Lower lobe of right lung (tissue), 2 donors: ENCODE measurements at regions not wholly inside any gene's neighbourhood (a gene's known extent, or its start where the extent isn't known, plus 50 kb on each side); places are given as distances from the start of the nearest gene placed in this dataset.
"Not testable (repeated sequence)": the region's sequence is repeated elsewhere in the genome, so short reads cannot be mapped to it uniquely, and the experiment has no call there.

ENCODE experiments used
- ATAC-seq, 2 donors: fragments of 200-7000 bp; cut with Tn5 transposase; one replicate each; pipeline ENCODE4 v1.9.1; 2020 to 2022; ENCODE audit warnings: mild to moderate bottlenecking in 2 of 2, moderate library complexity in 2 of 2
- DNase-seq: peaks from one replicate; pipeline ENCODE4 v3.0.0-alpha.2; 2020
- H3K27ac ChIP-seq: fragments of 200-600 bp; one replicate; pipeline ENCODE4 v1.8.0; 2022
- H3K27me3 ChIP-seq: fragments of 200-600 bp; one replicate; pipeline ENCODE4 v1.8.0; 2022; ENCODE audit warnings: low read depth
- H3K36me3 ChIP-seq: fragments of 200-600 bp; one replicate; pipeline ENCODE4 v1.8.0; 2022; ENCODE audit warnings: mild to moderate bottlenecking
- H3K4me1 ChIP-seq: fragments of 200-600 bp; one replicate; pipeline ENCODE4 v1.8.0; 2022
- H3K4me3 ChIP-seq: fragments of 200-600 bp; one replicate; pipeline ENCODE4 v1.8.0; 2022; ENCODE audit warnings: mild to moderate bottlenecking
- H3K9me3 ChIP-seq: fragments of 200-600 bp; one replicate; pipeline ENCODE4 v1.8.0; 2022
- intact Hi-C: fragments of 100-400 bp; cut with DNase I; formaldehyde crosslinking; loops from one replicate; pipeline ENCODE4 v1.11.0; 2022
- TF ChIP-seq, protein P1 (sequence below): fragments of 200-600 bp; IDR thresholded peaks from one replicate; pipeline ENCODE4 v1.8.0; 2022; ENCODE audit warnings: antibody characterized with exemption, mild to moderate bottlenecking
- donor health status: DM: no; HTN: yes; CAD: no; lungs with severe emphysema.

DNA sequence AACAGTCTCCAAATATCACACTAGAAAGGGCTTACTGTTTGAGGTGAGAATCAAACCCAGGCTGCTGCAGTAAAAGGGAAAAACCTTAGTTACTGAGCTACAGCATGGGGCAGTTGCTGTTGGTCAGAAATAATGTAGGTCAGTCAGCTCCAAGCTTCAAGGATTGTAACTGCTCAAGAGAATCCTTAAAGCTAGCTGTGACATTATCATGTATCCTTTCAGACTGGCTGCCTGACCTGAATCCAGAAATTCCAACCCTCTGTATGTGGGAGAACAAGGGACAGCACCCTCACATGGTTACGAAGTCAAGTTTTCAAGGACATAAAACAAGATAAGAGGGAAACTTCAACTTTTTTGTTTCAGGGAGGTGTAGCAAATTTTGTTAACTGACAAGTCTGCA lies 365.9 kb upstream of the NPAP1 start:
- H3K4me3 ChIP-seq, H3K27ac ChIP-seq, H3K36me3 ChIP-seq, intact Hi-C loops, ATAC-seq, H3K9me3 ChIP-seq, DNase-seq, H3K27me3 ChIP-seq, H3K4me1 ChIP-seq: not testable (repeated sequence)

DNA sequence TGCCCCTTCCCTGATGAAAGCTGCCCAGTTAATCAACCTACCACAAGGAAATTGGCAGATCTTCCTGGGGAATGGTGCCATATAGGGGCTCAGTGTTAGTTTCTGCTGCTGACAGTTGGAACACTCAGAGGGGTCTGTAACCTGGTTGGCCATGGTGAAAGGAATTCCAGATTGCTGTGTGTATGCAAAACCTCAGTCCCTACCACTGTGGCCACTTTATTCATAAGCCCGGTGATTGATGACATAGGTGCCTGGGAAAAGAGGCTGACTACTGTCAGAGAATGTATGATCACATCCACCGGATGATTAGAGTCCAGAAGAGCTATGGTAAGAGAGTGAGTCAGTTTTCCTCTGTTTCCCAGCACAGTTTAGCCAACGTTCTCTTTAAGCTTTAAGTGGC lies 363.9 kb upstream of the NPAP1 start:
- H3K4me3 ChIP-seq, DNase-seq, H3K4me1 ChIP-seq, ATAC-seq, H3K27ac ChIP-seq, H3K36me3 ChIP-seq, H3K9me3 ChIP-seq, intact Hi-C loops, H3K27me3 ChIP-seq: not testable (repeated sequence)

DNA sequence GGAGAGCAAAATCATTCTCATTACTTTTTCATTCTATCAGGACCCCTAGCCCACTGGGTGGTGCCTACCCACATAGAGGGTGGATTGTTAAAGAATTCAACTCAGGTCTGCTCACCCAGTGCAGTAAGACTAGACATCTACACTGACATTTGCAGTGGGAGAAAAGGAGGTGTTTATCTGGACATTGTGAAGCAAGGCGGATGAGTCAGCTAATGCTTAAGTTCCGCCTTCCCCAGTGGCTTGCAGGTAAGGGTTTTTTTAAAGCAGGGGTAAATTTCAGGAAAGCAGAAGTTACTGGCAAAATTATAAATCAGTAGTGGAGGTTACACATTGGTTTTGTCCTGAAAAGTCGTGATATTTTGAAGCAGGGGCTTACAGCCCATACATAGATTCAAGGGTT lies 359.2 kb upstream of the NPAP1 start:
- not testable (repeated sequence) for H3K27ac ChIP-seq

DNA sequence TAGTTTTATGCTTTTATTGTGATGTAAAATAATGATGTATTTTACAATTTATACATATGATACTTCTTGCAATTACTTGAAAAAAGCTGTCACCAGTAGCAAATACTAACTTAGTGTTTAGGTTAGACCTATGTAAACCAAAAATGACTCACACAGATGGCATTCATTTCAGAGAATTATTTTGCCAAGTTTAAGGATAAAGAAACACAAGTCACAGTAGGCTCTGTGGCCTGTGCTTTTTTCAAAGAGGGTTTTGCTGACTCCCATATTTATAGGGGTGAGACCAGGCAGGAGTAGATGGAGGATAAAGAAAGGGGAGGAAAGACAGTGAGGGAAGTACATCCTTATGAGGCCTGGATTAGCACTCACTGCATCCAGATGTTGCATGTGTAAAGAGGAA lies 356.6 kb upstream of the NPAP1 start:
- H3K4me3 ChIP-seq: no peak overlapping the region
- H3K36me3 ChIP-seq: no peaks in the 10 kb centered on the region
- ATAC-seq: no peak
- H3K27me3 ChIP-seq: no peaks in the 10 kb centered on the region
- no peaks in the 10 kb centered on the region for H3K9me3 ChIP-seq
- no peaks in the 10 kb centered on the region for H3K4me1 ChIP-seq
- intact Hi-C loops: no loop called here
- TF ChIP-seq, protein P1, sequence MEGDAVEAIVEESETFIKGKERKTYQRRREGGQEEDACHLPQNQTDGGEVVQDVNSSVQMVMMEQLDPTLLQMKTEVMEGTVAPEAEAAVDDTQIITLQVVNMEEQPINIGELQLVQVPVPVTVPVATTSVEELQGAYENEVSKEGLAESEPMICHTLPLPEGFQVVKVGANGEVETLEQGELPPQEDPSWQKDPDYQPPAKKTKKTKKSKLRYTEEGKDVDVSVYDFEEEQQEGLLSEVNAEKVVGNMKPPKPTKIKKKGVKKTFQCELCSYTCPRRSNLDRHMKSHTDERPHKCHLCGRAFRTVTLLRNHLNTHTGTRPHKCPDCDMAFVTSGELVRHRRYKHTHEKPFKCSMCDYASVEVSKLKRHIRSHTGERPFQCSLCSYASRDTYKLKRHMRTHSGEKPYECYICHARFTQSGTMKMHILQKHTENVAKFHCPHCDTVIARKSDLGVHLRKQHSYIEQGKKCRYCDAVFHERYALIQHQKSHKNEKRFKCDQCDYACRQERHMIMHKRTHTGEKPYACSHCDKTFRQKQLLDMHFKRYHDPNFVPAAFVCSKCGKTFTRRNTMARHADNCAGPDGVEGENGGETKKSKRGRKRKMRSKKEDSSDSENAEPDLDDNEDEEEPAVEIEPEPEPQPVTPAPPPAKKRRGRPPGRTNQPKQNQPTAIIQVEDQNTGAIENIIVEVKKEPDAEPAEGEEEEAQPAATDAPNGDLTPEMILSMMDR: no peak
- DNase-seq: no peak
- no peak overlapping the region for H3K27ac ChIP-seq

More for the DNA sequence above, 359.2 kb upstream of the NPAP1 start:
- intact Hi-C loops, DNase-seq, H3K4me3 ChIP-seq, ATAC-seq, H3K36me3 ChIP-seq, H3K4me1 ChIP-seq, H3K9me3 ChIP-seq, H3K27me3 ChIP-seq: not testable (repeated sequence)

DNA sequence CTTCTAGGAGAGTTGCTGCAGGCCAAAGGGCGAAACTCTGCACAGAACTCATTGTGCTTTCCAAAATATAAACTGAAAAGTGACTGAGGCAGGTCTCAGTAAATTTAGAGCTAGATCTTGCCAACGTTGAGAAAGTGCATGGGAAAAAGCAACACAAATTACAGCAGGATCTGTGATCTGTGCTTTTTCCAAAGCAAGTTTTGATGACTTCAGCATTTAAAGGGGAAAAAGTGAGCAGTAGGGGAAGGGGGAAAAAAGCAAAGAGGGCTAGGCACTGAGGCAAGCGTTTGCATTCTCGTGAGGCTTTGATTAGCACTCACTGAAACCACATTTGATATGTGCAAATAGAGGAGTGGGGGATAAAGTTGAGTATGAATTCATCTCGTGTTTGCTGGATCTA lies 351.5 kb upstream of the NPAP1 start:
- DNase-seq, intact Hi-C loops: not testable (repeated sequence)

DNA sequence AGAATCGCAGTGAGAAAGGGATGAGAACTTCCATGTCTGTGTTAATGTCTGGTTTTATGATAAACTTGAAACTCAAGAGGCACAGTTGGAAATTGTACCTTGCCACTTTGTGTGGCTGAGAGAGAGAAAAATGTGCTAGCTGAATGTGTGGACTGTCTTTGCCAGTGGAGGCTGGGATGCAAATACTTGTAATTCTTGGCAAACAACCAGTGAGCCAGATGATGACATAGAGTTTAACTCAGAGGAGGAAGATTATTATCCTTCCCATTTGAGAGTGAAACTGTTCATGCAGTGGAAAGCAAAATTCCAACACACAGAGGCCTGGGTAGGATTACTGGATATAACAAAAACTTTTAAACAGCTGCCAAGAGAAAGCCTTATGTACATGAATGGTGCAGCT lies 349.1 kb upstream of the NPAP1 start:
- H3K27me3 ChIP-seq, H3K9me3 ChIP-seq, intact Hi-C loops, H3K36me3 ChIP-seq, H3K4me1 ChIP-seq, H3K27ac ChIP-seq, H3K4me3 ChIP-seq, DNase-seq: not testable (repeated sequence)
- ATAC-seq: peak; percentile 29 to 69

More for the DNA sequence above, 351.5 kb upstream of the NPAP1 start:
- not testable (repeated sequence) for H3K36me3 ChIP-seq, H3K4me1 ChIP-seq, ATAC-seq, H3K4me3 ChIP-seq, H3K27ac ChIP-seq, H3K9me3 ChIP-seq, H3K27me3 ChIP-seq

DNA sequence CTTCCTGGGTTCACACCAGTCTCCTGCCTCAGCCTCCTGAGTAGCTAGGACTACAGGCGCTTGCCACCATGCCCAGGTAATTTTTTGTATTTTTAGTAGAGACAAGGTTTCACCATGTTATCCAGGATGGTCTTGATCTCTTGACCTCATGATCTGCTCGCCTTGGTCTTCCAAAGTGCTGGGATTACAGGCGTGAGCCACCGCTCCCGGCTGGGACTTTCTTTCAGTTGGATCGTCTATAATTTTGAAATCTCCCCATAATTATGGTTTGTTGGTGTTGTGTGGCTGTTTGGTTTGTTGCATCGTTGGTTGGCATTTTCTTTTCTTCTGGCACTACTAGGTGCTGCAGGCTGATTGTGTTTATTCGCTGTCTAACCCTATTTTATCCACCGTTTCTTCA lies 343.6 kb upstream of the NPAP1 start:
- ATAC-seq, H3K9me3 ChIP-seq, H3K4me3 ChIP-seq, intact Hi-C loops, H3K36me3 ChIP-seq, H3K27me3 ChIP-seq, DNase-seq, H3K27ac ChIP-seq, H3K4me1 ChIP-seq: not testable (repeated sequence)

DNA sequence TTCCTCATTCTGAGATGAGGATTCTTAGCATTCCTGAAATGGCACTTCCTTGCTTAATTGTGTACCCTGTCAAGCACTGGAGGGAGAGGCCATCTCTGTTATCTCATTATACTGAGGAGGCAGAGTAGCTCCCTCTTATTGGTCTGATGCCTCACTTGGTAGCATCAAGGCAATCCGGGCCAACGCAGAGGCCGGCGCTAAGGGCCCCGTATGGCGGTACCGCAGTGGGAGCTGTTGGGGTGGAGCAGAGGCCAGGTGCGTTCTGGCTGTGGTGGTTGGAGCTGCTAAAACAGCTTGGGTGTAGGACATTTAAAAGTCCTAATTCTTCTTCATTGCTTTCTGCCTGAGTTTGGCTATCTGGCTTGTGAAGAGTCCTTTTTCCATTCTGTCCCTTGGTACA lies 333.7 kb upstream of the NPAP1 start:
- H3K4me3 ChIP-seq, H3K9me3 ChIP-seq, H3K27me3 ChIP-seq, H3K36me3 ChIP-seq, DNase-seq, intact Hi-C loops, H3K27ac ChIP-seq, H3K4me1 ChIP-seq, ATAC-seq: not testable (repeated sequence)

DNA sequence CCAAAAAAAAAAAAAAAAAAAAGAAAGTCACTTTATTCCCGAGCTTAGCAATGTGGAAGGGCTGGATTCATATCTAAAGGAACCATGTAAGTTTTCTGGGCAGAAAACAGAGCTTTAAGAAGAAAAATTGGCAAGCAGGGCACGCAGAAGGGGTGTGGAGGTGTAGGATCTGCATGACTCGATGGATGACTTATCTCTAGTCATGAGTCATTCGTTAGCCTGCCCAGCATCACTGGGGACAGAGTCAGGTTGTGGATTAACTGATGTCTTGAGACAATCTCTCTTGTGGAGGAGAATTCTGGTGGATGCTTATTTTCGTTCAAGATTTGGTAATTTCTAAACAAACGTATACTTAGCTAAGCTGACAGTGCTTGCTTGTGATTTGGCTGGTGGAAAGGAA lies 322.8 kb upstream of the NPAP1 start:
- H3K27ac ChIP-seq, H3K9me3 ChIP-seq, H3K4me1 ChIP-seq, DNase-seq, H3K36me3 ChIP-seq, intact Hi-C loops, H3K4me3 ChIP-seq, ATAC-seq, H3K27me3 ChIP-seq: not testable (repeated sequence)

DNA sequence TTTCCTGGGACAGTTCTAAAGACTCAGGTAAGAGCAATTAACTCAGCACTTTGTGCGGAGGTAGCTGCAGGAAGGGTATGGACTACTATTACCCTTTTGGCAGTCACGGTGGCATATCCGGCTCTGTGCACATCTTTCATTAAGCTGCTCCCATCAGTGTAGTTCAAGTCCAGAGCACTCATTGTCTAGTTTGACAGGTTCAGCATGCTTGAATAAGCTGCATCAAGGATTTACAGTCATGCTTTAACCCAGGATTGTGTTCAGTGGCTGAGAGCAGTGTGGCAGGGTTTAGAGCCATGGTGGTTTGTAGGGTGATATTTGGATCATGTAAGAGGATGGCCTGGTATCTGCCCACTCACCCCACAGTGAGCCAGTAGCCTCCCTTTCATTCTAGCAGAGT lies 294.5 kb upstream of the NPAP1 start:
- ATAC-seq, H3K36me3 ChIP-seq, DNase-seq, H3K9me3 ChIP-seq, intact Hi-C loops, H3K27me3 ChIP-seq, H3K4me3 ChIP-seq, H3K27ac ChIP-seq, H3K4me1 ChIP-seq: not testable (repeated sequence)

DNA sequence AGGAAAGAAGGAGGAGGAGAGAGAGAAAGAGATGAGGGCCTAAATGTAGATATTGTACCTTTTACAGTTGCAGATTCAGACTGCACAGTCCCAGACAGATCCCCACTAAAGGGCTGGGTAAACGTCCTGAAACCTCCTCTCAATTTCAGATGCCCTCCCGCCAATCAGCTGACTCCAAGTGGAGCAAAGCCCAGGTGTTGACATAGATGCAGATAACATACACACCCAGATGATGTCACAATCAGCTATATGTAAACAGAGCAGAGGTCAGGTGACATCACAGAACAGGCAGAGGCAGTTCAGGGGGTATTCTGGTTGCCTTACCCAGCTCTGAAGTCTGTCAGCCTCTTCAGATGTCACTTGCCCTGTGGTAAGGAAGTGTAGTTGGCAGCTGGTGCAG lies 290.3 kb upstream of the NPAP1 start:
- H3K4me1 ChIP-seq, ATAC-seq, DNase-seq, H3K36me3 ChIP-seq, H3K9me3 ChIP-seq, H3K27ac ChIP-seq, H3K4me3 ChIP-seq, H3K27me3 ChIP-seq, intact Hi-C loops: not testable (repeated sequence)
